ENCODE measurements at regions not wholly inside any gene's neighbourhood (a gene's known extent, or its start where the extent isn't known, plus 50 kb on each side); places are given as distances from the start of the nearest gene placed in this dataset.
"Not testable (repeated sequence)": the region's sequence is repeated elsewhere in the genome, so short reads cannot be mapped to it uniquely, and the experiment has no call there.

DNA sequence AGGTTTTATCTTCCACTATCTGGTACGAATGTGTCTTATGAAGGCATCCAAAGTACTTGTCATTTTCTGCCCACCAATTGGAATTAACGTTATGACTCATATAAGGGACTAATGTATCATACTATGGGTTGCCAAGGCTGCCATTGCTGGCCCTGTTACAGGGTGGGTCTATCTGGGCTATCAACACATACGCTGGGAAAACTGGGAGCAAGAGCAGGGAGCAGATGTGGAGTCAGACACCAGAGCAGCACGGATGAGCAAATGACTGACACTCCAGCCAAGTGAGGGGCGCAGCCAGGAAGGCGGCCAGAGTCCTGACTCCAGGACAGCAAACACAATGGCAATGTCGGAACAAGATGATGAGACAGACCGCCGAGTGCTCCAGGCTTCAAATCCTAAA lies 145.9 kb downstream of the COPS8 start:
- DNase-seq (ENCODE audit: low spot score) = no peak
- ATAC-seq (ENCODE audit: low FRiP score) = no peak
- TF ChIP-seq CTCF (IDR thresholded peaks at IDR 0.05) = no peak

DNA sequence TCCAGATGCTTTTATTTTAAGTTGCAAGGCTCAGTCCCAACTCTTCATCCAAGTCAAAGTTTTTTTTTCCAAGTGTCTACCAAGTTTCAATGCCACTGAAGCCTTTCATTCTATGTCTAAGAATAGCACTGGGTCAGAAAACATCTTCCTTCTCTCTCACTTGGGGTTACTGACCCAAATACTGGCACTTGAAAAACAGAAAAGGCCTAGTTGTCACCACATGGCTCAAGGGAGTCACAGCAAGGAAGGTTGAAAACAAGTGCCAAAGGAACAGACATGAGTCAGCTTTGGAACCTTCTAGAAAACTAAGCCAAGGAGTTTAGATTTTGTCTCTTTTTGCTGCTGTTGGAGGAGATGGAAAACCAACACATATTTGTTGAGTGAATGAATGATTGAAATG lies 146.5 kb downstream of the COPS8 start:
- ATAC-seq (ENCODE audit: low FRiP score) (no peak), DNase-seq (ENCODE audit: low spot score) (no peak)
- no peak for TF ChIP-seq CTCF (IDR thresholded peaks at IDR 0.05)

- peak; percentile 13 for ATAC-seq (ENCODE audit: low FRiP score)
Observed at GRCh38 chr2:237234268-237234667, 148.6 kb downstream of the COPS8 start.

DNA sequence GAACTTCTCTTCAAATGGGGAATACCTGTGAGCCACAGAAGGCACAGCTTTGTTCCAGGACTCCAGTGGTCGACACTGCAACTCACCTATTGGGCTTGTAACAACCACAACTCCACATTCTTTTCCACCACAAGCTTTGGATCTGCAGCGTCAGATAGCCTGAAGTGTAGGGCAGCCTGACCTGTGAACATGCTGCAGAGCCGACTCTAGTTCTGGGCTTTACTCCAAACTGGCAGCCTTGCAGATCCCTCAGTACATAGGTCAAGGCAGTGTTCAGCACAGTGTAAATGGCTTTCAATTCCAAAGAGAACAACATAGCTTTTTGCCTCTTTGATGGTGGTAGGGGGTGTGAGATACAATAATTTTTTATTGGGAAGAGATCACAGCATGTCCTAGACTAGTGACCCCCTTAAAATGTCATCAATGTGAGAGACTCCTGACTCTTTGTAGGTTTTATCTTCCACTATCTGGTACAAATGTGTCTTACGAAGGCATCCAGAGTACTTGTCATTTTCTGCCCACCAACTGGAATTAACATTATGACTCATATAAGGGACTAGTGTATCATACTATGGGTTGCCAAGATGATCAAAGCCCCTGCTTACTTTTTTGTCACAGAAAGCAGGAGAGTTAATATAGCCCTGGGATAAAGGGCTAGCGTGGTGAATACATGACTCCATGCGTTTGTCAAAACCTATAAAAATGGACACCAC lies 149.8 kb downstream of the COPS8 start:
- TF ChIP-seq CTCF (IDR thresholded peaks at IDR 0.05) = no peak
- ATAC-seq (ENCODE audit: low FRiP score) (peak; percentile 63), DNase-seq (ENCODE audit: low spot score) (no peak)

More at GRCh38 chr2:237234268-237234667, 148.6 kb downstream of the COPS8 start:
- TF ChIP-seq CTCF (IDR thresholded peaks at IDR 0.05) = no peak
- DNase-seq (ENCODE audit: low spot score) = no peak

GRCh38 chr2:237236188-237236587 lies 150.5 kb downstream of the COPS8 start:
- TF ChIP-seq CTCF (IDR thresholded peaks at IDR 0.05) = no peak
- no peak for DNase-seq (ENCODE audit: low spot score)
- ATAC-seq (ENCODE audit: low FRiP score) = no peak

- no peak for ATAC-seq (ENCODE audit: low FRiP score)
- DNase-seq (ENCODE audit: low spot score) = no peak
- TF ChIP-seq CTCF (IDR thresholded peaks at IDR 0.05) = no peak
Observed at GRCh38 chr2:237238249-237238648, 152.6 kb downstream of the COPS8 start.

- DNase-seq (ENCODE audit: low spot score) = no peak
- no peak for TF ChIP-seq CTCF (IDR thresholded peaks at IDR 0.05)
- no peak for ATAC-seq (ENCODE audit: low FRiP score)
Observed at GRCh38 chr2:237240252-237240651, 154.6 kb downstream of the COPS8 start.

DNA sequence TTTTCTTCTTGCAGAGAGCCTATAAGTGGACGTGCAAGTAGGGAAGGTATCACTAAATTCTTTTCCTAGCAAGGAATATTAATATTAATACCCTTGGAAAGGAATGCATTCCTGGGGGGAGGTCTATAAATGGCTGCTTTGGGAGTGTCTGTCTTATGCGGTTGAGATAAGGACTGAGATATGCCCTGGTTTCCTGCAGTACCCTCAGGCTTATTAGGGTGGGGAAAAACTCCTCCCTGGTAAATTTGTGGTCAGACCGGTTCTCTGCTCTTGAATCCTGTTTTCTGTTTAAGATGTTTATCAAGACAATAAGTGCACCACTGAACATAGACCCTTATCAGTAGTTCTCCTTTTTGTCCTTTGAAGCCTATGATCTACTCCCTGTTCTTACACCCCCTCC lies 155.2 kb downstream of the COPS8 start:
- DNase-seq (ENCODE audit: low spot score); ATAC-seq (ENCODE audit: low FRiP score): not testable (repeated sequence)
